Left ventricle myocardium inferior (tissue), 1 donor: ENCODE measurements at regions not wholly inside any gene's neighbourhood (a gene's known extent, or its start where the extent isn't known, plus 50 kb on each side); places are given as distances from the start of the nearest gene placed in this dataset.

Source experiments
- DNase-seq: peaks from one replicate; pipeline ENCODE4 v3.0.0-alpha.2; 2020
- H3K27ac ChIP-seq: fragments of 200-600 bp; replicated peaks from 2 replicates; pipeline ENCODE4 v1.8.0; 2021
- H3K27me3 ChIP-seq: fragments of 200-600 bp; 2 replicates; pipeline ENCODE4 v1.8.0; 2021; ENCODE audit warnings: low read depth
- H3K36me3 ChIP-seq: fragments of 200-600 bp; 2 replicates; pipeline ENCODE4 v1.8.0; 2021
- H3K4me1 ChIP-seq: fragments of 200-600 bp; 2 replicates; pipeline ENCODE4 v1.8.0; 2021
- H3K4me3 ChIP-seq: fragments of 200-600 bp; 2 replicates; pipeline ENCODE4 v1.8.0; 2021; ENCODE audit warnings: mild to moderate bottlenecking, moderate library complexity
- H3K9me3 ChIP-seq: fragments of 200-600 bp; replicated peaks from 2 replicates; pipeline ENCODE4 v1.8.0; 2021
- intact Hi-C: fragments of 100-400 bp; cut with micrococcal nuclease; formaldehyde crosslinking; loops from one replicate; pipeline ENCODE4 v1.11.0; 2022
- TF ChIP-seq, protein P1 (sequence below): fragments of 200-600 bp; IDR thresholded peaks from 2 replicates; pipeline ENCODE4 v1.8.0; 2021; ENCODE audit warnings: antibody characterized with exemption, mild to moderate bottlenecking, borderline replicate concordance
- donor health status: DM: no; HTN: yes; CAD: no; lungs with severe emphysema.

DNA sequence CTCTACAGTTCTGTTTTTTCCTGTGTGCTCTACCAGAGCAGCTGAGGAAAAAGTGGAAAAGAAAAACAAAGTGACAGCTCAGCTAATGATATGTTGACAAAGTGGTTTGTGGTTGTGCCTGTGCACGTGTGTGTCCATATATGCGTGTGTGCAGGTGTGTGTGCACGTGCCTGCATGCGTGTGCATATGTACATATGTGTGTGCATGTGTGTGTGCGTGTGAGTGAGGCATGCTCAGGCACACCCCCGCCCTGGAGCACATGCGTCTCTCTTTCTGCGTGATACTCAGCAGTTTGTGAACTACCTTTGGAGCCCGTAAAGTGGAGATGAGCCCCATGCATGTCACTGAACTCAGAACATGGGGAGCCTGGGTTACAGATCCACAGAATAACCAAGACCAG, 84.5 kb upstream of the GPR26 start:
- DNase-seq: no peak
- Histone ChIP-seq H3K4me3 (no peak overlapping the region), H3K36me3 (no peaks in the 10 kb centered on the region), H3K9me3 (no peaks in the 10 kb centered on the region), H3K27me3 (peaks cover 94% of the 10 kb centered on the region), H3K4me1 (no peaks in the 10 kb centered on the region), H3K27ac (no peak overlapping the region)
- TF ChIP-seq, protein P1, sequence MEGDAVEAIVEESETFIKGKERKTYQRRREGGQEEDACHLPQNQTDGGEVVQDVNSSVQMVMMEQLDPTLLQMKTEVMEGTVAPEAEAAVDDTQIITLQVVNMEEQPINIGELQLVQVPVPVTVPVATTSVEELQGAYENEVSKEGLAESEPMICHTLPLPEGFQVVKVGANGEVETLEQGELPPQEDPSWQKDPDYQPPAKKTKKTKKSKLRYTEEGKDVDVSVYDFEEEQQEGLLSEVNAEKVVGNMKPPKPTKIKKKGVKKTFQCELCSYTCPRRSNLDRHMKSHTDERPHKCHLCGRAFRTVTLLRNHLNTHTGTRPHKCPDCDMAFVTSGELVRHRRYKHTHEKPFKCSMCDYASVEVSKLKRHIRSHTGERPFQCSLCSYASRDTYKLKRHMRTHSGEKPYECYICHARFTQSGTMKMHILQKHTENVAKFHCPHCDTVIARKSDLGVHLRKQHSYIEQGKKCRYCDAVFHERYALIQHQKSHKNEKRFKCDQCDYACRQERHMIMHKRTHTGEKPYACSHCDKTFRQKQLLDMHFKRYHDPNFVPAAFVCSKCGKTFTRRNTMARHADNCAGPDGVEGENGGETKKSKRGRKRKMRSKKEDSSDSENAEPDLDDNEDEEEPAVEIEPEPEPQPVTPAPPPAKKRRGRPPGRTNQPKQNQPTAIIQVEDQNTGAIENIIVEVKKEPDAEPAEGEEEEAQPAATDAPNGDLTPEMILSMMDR: no peak
- intact Hi-C loops: loop anchor here (2.0 kb wide), 1 partner anchor 385 kb away; no protein-coding TSS in a partner anchor

DNA sequence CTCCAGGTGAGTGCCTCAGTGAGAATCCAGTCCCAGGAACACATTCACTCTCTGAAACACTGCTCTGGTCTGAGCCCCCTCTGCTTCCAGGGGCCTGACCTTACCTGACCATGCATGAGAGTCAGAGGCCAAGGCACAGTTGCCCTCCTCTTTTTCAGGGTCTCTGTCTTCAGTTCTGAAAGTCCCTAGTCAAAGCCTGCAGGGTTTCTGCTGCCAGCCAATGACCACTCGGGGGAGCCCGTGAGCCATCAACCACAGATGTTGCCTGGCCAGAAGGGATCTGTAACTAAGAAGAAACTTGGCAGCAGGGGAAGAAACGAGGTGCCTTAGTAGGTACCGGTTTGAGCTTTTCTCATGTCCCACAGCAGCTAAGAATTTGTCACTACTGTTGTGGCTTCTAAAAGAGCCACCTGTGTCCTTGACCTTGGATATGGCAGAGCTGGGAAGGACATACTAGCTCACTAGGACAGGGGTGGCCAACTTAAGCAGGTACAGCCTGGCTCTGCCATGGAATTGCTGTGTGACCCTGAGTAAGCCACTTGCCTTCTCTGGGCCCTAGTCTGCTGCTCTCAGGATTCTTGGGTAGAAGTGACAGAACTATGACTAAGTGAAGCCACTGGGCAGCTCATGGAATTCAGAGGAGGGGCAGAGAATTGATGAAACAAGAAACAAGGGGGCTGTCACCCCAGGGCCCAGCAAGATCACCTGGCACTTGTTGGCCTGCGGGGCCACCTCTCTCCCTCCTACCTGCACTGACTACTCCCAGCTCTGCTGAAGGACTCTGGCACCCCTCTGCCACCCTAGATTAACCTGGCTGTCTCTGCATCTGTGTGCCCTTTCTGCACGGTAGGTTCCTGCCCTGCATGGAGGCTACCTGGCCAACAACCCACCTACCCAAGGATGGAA, 83.8 kb upstream of the GPR26 start:
- H3K27me3 ChIP-seq: peaks cover 94% of the 10 kb centered on the region
- H3K36me3 ChIP-seq: no peaks in the 10 kb centered on the region
- no peaks in the 10 kb centered on the region for H3K9me3 ChIP-seq
- intact Hi-C loops: loop anchor here (2.0 kb wide), 1 partner anchor 384 kb away; no protein-coding TSS in a partner anchor
- TF ChIP-seq, protein P1: peak; percentile 87
- H3K27ac ChIP-seq: no peak overlapping the region
- H3K4me1 ChIP-seq: no peaks in the 10 kb centered on the region
- peak; percentile 67 for DNase-seq
- no peak overlapping the region for H3K4me3 ChIP-seq

DNA sequence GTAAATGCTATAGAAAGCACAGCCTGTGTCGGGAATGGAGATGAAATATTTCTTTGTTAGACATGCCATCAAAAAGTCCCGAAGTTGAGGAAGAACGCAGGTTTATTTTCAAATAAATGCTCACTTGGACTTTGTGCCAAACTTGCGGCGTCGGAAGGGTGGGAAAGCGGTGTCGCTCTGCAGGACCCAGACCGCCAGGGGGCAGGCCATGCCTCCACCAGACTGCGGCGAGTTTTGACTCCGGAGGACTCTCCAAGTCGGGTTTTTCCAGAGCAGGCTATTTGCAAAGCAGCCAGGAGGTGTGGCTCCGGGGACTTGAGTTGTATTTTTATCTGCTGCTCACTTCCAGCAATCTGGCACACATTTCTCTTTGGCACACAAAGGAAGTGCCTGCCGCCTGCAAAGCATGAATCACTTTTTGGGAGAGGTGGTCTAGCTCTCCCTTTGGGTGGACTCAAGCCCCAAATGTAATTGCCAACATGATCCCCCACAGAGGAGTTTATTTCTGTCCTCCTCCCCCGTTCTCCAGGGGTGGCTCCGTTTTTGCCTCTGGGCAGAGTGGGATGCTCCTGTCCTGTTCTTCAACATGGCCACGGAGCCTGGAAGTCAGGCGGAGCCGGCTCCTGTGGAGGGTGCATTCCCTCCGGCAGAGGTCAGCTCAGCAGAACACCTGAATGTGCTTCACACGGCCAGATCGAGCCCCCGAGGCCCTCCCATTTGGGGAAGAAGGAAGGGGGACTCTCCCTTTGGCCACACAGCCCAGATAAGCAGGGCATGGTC, 82.3 kb upstream of the GPR26 start:
- Histone ChIP-seq H3K27me3 (peaks cover 94% of the 10 kb centered on the region), H3K4me3 (no peak overlapping the region), H3K4me1 (no peaks in the 10 kb centered on the region), H3K27ac (no peak overlapping the region), H3K36me3 (no peaks in the 10 kb centered on the region), H3K9me3 (no peaks in the 10 kb centered on the region)
- TF ChIP-seq, protein P1: peak; percentile 76
- peak; percentile 66 for DNase-seq
- intact Hi-C loops: loop anchor here (2.0 kb wide), 1 partner anchor 383 kb away; no protein-coding TSS in a partner anchor

DNA sequence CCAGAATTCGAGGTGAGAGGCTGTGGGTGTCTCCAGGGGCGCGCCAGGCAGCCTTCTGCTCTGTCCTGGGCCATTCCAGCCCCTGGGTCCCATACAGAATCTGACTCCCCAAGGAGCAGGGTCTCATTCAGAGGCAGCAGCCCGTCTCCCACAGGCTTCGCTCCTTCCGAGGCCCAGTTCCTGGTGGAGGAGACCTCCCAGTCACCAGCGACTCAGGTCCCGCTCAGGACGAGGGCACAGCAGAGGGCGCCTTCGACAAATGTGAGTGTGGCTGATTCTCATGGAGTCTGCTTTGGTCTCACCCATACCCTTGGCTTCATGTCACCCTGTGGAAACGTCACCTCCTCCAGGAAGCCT, 81.8 kb upstream of the GPR26 start:
- no peaks in the 10 kb centered on the region for H3K4me1 ChIP-seq
- intact Hi-C loops: no loop called here
- no peaks in the 10 kb centered on the region for H3K36me3 ChIP-seq
- no peak overlapping the region for H3K4me3 ChIP-seq
- DNase-seq: no peak
- H3K27me3 ChIP-seq: peaks cover 94% of the 10 kb centered on the region
- H3K9me3 ChIP-seq: no peaks in the 10 kb centered on the region
- TF ChIP-seq, protein P1: no peak
- H3K27ac ChIP-seq: no peak overlapping the region

DNA sequence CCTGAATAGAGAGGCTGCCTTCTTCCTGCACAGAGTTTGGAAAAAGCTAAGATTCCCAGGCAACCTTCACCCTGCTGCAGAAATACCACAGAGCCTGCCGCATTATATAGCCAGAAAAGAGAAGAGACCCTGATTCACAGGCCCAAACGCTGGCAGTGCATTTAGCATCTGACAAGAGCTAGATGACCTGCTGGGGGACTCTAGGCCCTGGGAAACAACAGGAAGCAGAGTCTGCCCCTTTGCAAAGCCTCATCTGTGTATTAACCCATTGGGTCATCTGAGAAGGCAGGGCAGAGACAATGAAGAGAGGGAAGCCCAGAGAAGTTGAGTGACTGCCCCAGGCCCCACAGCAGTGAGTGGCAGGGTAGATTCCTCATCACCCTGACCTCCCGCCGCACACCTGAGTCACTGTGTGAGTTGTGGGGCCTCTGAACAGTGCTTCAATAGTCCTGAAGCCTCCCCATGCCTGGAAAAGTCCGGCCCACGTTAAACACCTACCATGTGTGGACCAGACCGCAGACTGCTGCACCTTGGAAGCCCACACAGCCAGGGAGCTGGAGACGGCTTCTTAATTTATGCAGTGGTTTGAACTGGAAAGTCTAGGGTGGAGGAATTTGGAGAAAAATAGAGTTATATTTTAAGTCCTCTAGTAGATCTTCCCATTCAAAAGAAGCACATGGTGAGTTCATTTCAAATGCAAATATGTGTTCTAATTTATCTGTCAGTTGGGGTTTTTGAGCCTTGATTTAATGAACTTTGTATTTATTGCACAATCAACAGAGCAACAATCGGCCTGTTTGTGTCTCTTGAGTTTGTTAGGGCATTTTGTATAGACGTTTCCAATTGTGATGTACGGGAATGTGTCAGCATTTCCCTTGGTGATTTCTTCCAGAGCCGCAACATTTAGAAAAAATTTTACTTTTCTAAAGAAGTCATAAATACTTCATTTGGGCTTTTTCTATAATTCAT, 80.4 kb upstream of the GPR26 start:
- no peak for DNase-seq
- H3K36me3 ChIP-seq: no peaks in the 10 kb centered on the region
- no peak overlapping the region for H3K4me3 ChIP-seq
- TF ChIP-seq, protein P1: no peak
- H3K27me3 ChIP-seq: peaks cover 83% of the 10 kb centered on the region
- intact Hi-C loops: no loop called here
- no peaks in the 10 kb centered on the region for H3K9me3 ChIP-seq
- no peak overlapping the region for H3K27ac ChIP-seq
- no peaks in the 10 kb centered on the region for H3K4me1 ChIP-seq
